PC-3 (cell line): ENCODE measurements at regions not wholly inside any gene's neighbourhood (a gene's known extent, or its start where the extent isn't known, plus 50 kb on each side); places are given as distances from the start of the nearest gene placed in this dataset.

Experiments used
- ATAC-seq: fragments of 200-7000 bp; cut with Tn5 transposase; 2 replicates; pipeline ENCODE4 v1.9.1; 2020; ENCODE audit warnings: mild to moderate bottlenecking, moderate library complexity
- BruUV-seq: library from RNA; stranded (reverse); fragments of 400-500 nt; replicated peaks from 2 replicates; lab custom pipeline; 2021; lab: Mats Ljungman, UMichigan
- CTCF ChIA-PET: fragments of 300-600 bp; sonication (Branson Sonifier 250); formaldehyde crosslinking; loops from one replicate; lab custom pipeline; 2022; ENCODE audit warnings: antibody characterized with exemption; lab: Charles Lee
- POLR2A ChIA-PET: fragments of 300-600 bp; sonication (Branson Sonifier 250); formaldehyde crosslinking; loops from one replicate; lab custom pipeline; 2022; ENCODE audit warnings: antibody characterized with exemption; ENCODE audit not compliant: unreplicated experiment; lab: Charles Lee
- DNase-seq: peaks from one replicate; pipeline ENCODE4 v3.0.0-alpha.2; 2015
- H2AFZ ChIP-seq: fragments of 300-600 bp; sonication (generic); 2 replicates; pipeline ENCODE4 v1.6.0; 2016; ENCODE audit warnings: antibody characterized with exemption, low read length
- H3F3A ChIP-seq: fragments of 300-600 bp; sonication (generic); one replicate; pipeline ENCODE4 v1.6.0; 2017; ENCODE audit warnings: antibody characterized with exemption, low read length, control low read depth, mild to moderate bottlenecking; ENCODE audit not compliant: unreplicated experiment
- H3K27ac ChIP-seq: fragments of 300-600 bp; sonication (generic); 2 replicates; pipeline ENCODE4 v1.5.1; 2016; ENCODE audit warnings: mild to moderate bottlenecking, low read length
- H3K27me3 ChIP-seq: fragments of 300-600 bp; sonication (generic); 2 replicates; pipeline ENCODE4 v1.6.1; 2016; ENCODE audit warnings: low read length, mixed read lengths
- H3K36me3 ChIP-seq: fragments of 300-600 bp; sonication (generic); 2 replicates; pipeline ENCODE4 v1.6.1; 2016; ENCODE audit warnings: low read depth, mixed run types, low read length, mixed read lengths
- H3K4me1 ChIP-seq: fragments of 300-600 bp; sonication (generic); 2 replicates; pipeline ENCODE4 v1.5.1; 2016; ENCODE audit warnings: low read length; ENCODE audit not compliant: insufficient read depth
- H3K4me2 ChIP-seq: fragments of 300-600 bp; sonication (generic); 2 replicates; pipeline ENCODE4 v1.6.0; 2016; ENCODE audit warnings: low read length
- H3K4me3 ChIP-seq: fragments of 300-600 bp; sonication (generic); 2 replicates; pipeline ENCODE4 v1.5.1; 2016; ENCODE audit warnings: mild to moderate bottlenecking, low read length, mixed read lengths
- H3K79me2 ChIP-seq: fragments of 300-600 bp; sonication (generic); 2 replicates; pipeline ENCODE4 v1.6.1; 2017; ENCODE audit warnings: low read length, mixed read lengths
- H3K9ac ChIP-seq: fragments of 300-600 bp; sonication (generic); 2 replicates; pipeline ENCODE4 v1.6.0; 2016; ENCODE audit warnings: mild to moderate bottlenecking, low read length
- H3K9me2 ChIP-seq: fragments of 300-600 bp; sonication (generic); replicated peaks from 2 replicates; pipeline ENCODE4 v1.6.1; 2016; ENCODE audit warnings: mixed run types, low read length, mixed read lengths
- H3K9me3 ChIP-seq: fragments of 300-600 bp; sonication (generic); 2 replicates; pipeline ENCODE4 v1.6.1; 2016; ENCODE audit warnings: low read length, mixed read lengths
- H4K20me1 ChIP-seq: fragments of 300-600 bp; sonication (generic); 2 replicates; pipeline ENCODE4 v1.6.1; 2016; ENCODE audit warnings: low read length, mixed read lengths
- EZH2 ChIP-seq: fragments of 300-600 bp; sonication (generic); IDR thresholded peaks from one replicate; pipeline ENCODE4 v1.6.1; 2017; ENCODE audit warnings: antibody characterized with exemption, mild to moderate bottlenecking, low read length; ENCODE audit not compliant: unreplicated experiment
- EZH2phosphoT487 ChIP-seq: fragments of 300-600 bp; sonication (generic); IDR thresholded peaks from 2 replicates; pipeline ENCODE4 v1.6.1; 2018; ENCODE audit warnings: mild to moderate bottlenecking, antibody characterized with exemption, low read length, borderline replicate concordance
- intact Hi-C: fragments of 100-400 bp; cut with micrococcal nuclease; formaldehyde crosslinking; loops from 2 replicates; pipeline ENCODE4 v1.9.0; 2023
- TF ChIP-seq, protein P1 (sequence below): fragments of 300-600 bp; sonication (generic); conservative IDR thresholded peaks from 2 replicates; pipeline ENCODE4 v1.5.1; 2017; ENCODE audit warnings: antibody characterized with exemption, low read depth, mild to moderate bottlenecking, low read length

DNA sequence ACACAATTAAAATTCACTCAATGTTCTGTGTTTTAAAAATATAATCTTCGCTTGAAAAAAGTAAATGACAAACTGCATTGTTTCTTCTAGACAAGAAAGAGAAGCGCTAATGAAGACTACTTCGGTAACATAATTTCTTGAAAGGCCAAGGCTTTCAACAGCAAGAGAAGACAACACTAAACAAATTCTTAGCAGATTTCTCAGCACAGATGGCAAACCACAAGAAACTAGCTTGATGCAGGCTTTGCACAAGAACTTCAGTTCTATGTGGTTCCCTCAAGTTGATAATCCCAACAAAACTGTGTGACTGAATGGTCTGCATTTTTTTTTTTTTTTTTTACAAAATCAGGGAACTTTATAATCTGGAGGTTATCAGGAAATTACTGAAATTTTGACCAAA is 447.4 kb upstream of the NRSN1 start:
- H3K36me3 ChIP-seq = no peaks in the 10 kb centered on the region
- POLR2A ChIA-PET = no interaction called here
- H3F3A ChIP-seq = no peaks in the 10 kb centered on the region
- no peak overlapping the region for H3K4me2 ChIP-seq
- TF ChIP-seq, protein P1, sequence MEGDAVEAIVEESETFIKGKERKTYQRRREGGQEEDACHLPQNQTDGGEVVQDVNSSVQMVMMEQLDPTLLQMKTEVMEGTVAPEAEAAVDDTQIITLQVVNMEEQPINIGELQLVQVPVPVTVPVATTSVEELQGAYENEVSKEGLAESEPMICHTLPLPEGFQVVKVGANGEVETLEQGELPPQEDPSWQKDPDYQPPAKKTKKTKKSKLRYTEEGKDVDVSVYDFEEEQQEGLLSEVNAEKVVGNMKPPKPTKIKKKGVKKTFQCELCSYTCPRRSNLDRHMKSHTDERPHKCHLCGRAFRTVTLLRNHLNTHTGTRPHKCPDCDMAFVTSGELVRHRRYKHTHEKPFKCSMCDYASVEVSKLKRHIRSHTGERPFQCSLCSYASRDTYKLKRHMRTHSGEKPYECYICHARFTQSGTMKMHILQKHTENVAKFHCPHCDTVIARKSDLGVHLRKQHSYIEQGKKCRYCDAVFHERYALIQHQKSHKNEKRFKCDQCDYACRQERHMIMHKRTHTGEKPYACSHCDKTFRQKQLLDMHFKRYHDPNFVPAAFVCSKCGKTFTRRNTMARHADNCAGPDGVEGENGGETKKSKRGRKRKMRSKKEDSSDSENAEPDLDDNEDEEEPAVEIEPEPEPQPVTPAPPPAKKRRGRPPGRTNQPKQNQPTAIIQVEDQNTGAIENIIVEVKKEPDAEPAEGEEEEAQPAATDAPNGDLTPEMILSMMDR = no peak
- TF ChIP-seq EZH2 = no peak
- TF ChIP-seq EZH2phosphoT487 = no peak
- H3K79me2 ChIP-seq = no peaks in the 10 kb centered on the region
- no peaks in the 10 kb centered on the region for H3K4me1 ChIP-seq
- no peak overlapping the region for H2AFZ ChIP-seq
- H3K9ac ChIP-seq = no peak overlapping the region
- H4K20me1 ChIP-seq = no peaks in the 10 kb centered on the region
- no peak overlapping the region for H3K4me3 ChIP-seq
- H3K9me3 ChIP-seq = peaks cover 3% of the 10 kb centered on the region; the same call in 1 of the 2 replicates
- no TSS peak for BruUV-seq
- no peaks in the 10 kb centered on the region for H3K27me3 ChIP-seq
- no peak for DNase-seq
- CTCF ChIA-PET = no interaction called here
- no peak overlapping the region for H3K27ac ChIP-seq
- H3K9me2 ChIP-seq = no peaks in the 10 kb centered on the region
- ATAC-seq = no peak
- intact Hi-C loops = no loop called here

DNA sequence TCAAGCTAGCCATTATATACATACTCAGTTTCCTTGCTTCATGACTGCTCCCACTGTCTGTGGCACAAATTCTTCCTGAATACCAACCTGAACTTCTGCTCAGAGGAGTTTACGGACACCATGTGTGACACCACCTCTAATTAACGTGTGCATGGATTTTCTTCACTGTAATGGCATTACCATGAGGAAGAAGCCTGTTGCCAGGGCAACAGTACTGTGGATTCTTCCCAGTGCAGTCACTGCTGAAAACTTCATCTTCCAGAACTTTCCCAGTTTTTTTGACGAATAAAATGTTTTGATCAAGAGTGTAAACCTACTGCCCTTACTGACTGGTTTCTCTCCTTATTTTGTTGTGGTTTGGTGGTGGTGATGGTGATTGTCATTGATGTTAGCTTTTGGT is 444.3 kb upstream of the NRSN1 start:
- no peaks in the 10 kb centered on the region for H3K9me2 ChIP-seq
- no peaks in the 10 kb centered on the region for H3K9me3 ChIP-seq
- no peak overlapping the region for H3K27ac ChIP-seq
- ATAC-seq (no peak), DNase-seq (no peak)
- BruUV-seq = no TSS peak
- H3K4me1 ChIP-seq = no peaks in the 10 kb centered on the region
- H3K9ac ChIP-seq = no peak overlapping the region
- 0 out of 2 replicates have a peak, but pooled peaks cover 3% of the 10 kb centered on the region for H3K27me3 ChIP-seq
- H3K36me3 ChIP-seq = no peaks in the 10 kb centered on the region
- no peaks in the 10 kb centered on the region for H3K79me2 ChIP-seq
- intact Hi-C loops = no loop called here
- no peak overlapping the region for H3K4me2 ChIP-seq
- POLR2A ChIA-PET = interaction anchor here (0.7 kb wide), 1 partner anchor 1062 kb away, joined by 6 read pairs; no protein-coding TSS in a partner anchor
- CTCF ChIA-PET = no interaction called here
- H3K4me3 ChIP-seq = no peak overlapping the region
- H3F3A ChIP-seq = no peaks in the 10 kb centered on the region
- TF ChIP-seq EZH2phosphoT487 (no peak), EZH2 (no peak)
- TF ChIP-seq, protein P1 = no peak
- no peak overlapping the region for H2AFZ ChIP-seq
- no peaks in the 10 kb centered on the region for H4K20me1 ChIP-seq

DNA sequence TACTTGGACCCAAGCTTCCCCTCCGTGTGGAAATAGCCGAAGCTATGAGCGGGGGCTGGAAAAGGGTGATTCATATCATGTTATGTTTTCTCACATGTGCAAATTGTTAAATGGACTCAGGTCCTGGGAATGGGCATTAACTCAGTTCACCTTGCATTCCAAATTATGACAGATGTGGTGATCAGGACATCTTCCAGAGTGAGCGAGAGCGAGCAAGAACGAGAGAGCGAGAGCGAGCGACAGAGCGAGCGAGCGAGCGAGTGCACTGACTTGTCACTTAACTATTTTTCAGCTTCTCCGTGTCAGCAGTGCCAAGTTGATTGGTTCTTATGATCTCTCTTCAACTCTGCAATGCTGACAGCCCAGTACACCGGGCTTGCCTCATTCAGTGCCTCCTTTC is 437.4 kb upstream of the NRSN1 start:
- DNase-seq (no peak), ATAC-seq (no peak)
- 0 out of 2 replicates have a peak, but pooled peaks cover 4% of the 10 kb centered on the region for H3K27me3 ChIP-seq
- BruUV-seq = no TSS peak
- no peaks in the 10 kb centered on the region for H4K20me1 ChIP-seq
- ChIA-PET CTCF (no interaction called here), POLR2A (no interaction called here)
- H3F3A ChIP-seq = no peaks in the 10 kb centered on the region
- no peak overlapping the region for H2AFZ ChIP-seq
- no peak overlapping the region for H3K4me2 ChIP-seq
- no peak overlapping the region for H3K9ac ChIP-seq
- TF ChIP-seq EZH2 = no peak
- TF ChIP-seq EZH2phosphoT487 = no peak
- TF ChIP-seq, protein P1 = no peak
- H3K36me3 ChIP-seq = no peaks in the 10 kb centered on the region
- H3K9me3 ChIP-seq = no peaks in the 10 kb centered on the region
- no peak overlapping the region for H3K4me3 ChIP-seq
- no peak overlapping the region for H3K27ac ChIP-seq
- 0 out of 2 replicates have a peak, but pooled peaks cover 8% of the 10 kb centered on the region for H3K4me1 ChIP-seq
- intact Hi-C loops = loop anchor here (5.0 kb wide), 1 partner anchor 39 kb away; no protein-coding TSS in a partner anchor
- no peaks in the 10 kb centered on the region for H3K79me2 ChIP-seq
- H3K9me2 ChIP-seq = no peaks in the 10 kb centered on the region
